Left hindlimb (tissue), 1 donor: ENCODE measurements at regions not wholly inside any gene's neighbourhood (a gene's known extent, or its start where the extent isn't known, plus 50 kb on each side); places are given as distances from the start of the nearest gene placed in this dataset.

Experiments
- DNase-seq: peaks from one replicate; pipeline ENCODE4 v3.0.0-alpha.2; 2018

- DNase-seq = no peak
Measured at GRCh38 chr7:41063116-41063515, 639.8 kb downstream of the INHBA start.

GRCh38 chr7:41060796-41061195, 642.1 kb downstream of the INHBA start:
- DNase-seq = no peak

DNA sequence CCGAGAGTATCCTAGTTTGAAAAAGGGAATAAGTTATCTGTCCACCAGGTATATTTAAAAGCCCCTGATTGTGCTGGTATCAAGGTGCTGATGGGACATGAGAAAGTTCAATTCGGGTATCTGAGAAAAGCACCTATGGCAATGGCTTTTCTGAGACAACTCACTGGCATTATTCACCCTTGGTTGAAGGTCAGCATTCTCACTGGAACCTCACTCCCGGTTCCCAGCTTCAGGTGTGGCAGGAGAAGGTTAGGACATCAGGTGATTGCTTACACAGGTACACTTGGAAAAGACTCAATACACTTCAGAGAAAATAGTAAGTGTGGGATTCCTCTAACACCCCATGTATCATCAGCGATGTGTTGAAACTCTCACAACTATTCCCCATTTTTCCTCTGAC, 643.1 kb downstream of the INHBA start:
- DNase-seq = no peak

GRCh38 chr7:41058986-41059741, 643.7 kb downstream of the INHBA start:
- DNase-seq = no peak

- DNase-seq = no peak
Measured at GRCh38 chr7:41054960-41055661, 647.8 kb downstream of the INHBA start.

DNA sequence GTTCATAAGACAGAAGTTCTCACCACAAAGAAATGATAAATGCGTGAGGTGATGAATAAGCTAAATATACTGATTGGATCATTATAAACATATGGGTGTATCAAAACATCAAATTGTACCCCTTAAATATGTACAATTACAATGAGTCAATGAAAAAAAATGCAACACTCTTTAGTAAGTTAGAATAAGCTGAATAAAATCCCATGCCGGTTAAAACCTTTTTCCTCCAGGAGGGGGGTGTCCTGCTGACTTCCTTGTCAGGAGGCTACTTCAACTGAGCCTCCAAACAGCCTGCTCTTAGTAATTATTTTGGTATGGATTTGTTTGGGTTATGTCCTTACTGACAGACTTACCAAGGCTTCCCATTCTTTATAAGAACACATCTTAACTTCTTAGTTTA, 649.1 kb downstream of the INHBA start:
- DNase-seq = no peak

DNA sequence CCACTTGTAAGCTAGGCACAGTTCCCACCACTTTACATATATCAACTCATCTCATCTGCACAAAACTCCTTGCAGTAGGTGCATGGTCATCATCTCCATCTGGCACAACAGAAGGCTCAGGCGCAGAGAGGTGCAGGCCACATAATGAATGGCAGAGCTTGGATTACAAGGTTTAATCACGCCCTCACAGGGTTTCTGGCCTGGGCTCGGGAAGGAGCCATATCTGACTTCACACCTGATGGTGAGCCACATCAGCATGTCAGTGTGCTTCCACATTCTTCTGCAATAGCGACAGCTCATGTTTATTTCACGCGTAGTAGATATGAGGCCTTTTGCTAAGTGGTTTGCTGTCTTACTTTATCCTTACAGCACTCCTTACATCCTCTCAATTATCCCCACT, 650.2 kb downstream of the INHBA start:
- DNase-seq = no peak

DNA sequence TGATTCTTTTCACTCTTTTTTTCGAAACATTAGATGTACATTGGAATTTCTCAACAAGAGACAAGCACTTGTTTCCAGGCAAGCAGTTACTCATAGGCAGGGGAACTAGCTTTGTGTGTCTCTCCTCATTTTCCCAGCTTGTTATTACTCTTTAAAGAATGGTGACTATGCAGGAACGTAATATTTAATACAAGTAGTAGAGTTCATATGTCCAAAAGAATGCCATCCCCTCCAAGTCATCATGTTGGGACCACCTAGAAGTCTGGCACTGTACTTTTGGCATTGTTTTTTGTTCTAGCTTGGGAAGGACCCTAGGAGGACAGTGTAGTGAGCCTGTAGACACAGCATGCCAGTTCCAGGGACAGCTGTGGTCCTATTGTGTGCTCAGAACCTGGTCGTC, 650.7 kb downstream of the INHBA start:
- no peak for DNase-seq

GRCh38 chr7:41051535-41051934, 651.4 kb downstream of the INHBA start:
- peak; percentile 81 for DNase-seq

GRCh38 chr7:41051062-41051461, 651.8 kb downstream of the INHBA start:
- DNase-seq = no peak

- DNase-seq = no peak
Measured at GRCh38 chr7:41048771-41049170, 654.1 kb downstream of the INHBA start.

GRCh38 chr7:41047789-41048191, 655.1 kb downstream of the INHBA start:
- DNase-seq = no peak

GRCh38 chr7:41047211-41047610, 655.7 kb downstream of the INHBA start:
- no peak for DNase-seq

GRCh38 chr7:41046776-41047175, 656.1 kb downstream of the INHBA start:
- no peak for DNase-seq

DNA sequence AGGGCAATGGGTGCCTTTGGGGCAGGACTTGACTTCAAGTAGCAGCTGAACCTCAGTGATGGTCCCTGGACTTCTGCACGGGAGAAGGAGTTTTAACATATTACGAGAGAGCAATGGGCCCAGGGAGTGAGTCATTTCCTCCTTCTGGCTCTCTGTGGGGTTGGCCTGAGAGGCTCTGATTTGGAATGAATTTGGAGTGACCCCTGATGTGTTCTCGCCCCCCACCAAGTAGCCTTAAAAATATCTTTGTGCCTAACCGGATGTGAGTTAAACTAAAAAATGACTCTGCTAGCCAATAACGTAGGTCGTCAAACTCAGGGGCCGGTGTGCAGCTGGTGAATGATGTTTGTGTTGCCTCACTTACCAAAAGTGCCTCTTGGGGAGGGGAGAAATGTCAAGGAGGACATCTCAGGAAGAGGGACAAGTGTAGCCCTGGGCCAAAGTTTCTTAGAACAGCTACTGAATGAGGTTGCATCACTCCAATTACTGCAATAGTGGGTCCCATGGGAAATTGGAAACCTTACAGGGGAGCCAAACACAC, 656.6 kb downstream of the INHBA start:
- no peak for DNase-seq

- DNase-seq = no peak
Measured at GRCh38 chr7:41045556-41046123, 657.2 kb downstream of the INHBA start.

- no peak for DNase-seq
Measured at GRCh38 chr7:41039981-41040380, 662.9 kb downstream of the INHBA start.

- DNase-seq = no peak
Measured at GRCh38 chr7:41039386-41039953, 663.4 kb downstream of the INHBA start.

GRCh38 chr7:41038211-41038610, 664.7 kb downstream of the INHBA start:
- DNase-seq = no peak

- no peak for DNase-seq
Measured at GRCh38 chr7:41037691-41038090, 665.2 kb downstream of the INHBA start.

GRCh38 chr7:41035794-41036193, 667.1 kb downstream of the INHBA start:
- no peak for DNase-seq

DNA sequence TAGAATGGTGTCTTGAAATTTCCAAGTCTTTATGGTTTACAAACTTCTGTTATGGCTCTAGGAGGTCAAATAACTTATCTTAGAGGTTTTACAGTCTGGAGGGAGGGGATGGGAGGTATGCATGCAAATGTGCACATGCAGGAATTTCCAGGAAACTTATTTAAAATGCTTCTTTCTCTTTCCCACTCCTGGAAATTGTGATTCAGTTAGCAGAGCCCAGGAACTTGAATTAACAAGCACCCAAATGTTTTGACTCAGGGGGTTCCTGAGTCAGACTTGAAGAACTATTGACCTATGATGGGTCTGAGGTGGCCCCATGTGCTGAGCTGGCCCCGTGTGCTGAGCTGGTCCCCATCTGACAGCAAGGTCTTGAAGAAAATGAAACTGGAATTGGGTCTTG, 669.4 kb downstream of the INHBA start:
- no peak for DNase-seq

DNA sequence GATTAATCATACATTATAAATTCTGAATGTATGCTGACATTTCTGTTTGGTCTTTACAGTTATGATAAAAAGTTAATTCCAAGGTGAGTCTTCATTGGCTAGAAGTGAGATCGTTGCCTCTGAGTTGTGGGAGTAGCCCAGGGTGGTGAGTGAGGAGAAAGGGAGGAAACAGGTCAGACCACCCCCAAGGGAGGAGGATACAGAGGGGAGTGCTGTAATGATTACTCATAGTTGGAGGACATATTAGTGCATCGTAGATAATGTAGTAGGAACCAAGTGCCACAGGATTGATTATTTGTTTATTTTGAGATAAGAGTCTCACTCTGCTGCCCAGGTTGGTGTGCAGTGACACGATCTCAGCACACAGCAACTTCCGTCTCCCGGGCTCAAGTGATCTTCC, 672.2 kb downstream of the INHBA start:
- no peak for DNase-seq

DNA sequence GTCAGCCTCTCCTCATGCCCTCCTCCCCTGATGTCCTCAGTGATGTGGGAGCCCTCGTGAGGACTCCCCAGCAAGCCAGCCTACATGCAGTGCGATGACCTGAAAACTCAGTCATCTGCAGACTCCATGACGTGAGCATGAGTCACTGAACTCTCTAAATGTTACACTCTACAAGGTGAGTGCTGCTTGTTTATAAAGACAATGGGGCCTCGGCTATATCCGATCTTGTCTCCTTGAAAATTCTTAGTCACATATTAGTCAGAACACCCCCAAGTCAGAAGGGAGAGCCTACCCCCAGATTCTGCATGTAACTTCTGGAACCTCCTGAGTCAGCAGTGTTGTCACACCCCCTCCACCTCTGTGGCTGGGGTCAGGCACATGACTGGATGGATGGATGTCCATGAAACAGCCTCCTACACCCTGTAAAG, 673.8 kb downstream of the INHBA start:
- no peak for DNase-seq
